Panc1 (cell line): ENCODE measurements at regions not wholly inside any gene's neighbourhood (a gene's known extent, or its start where the extent isn't known, plus 50 kb on each side); places are given as distances from the start of the nearest gene placed in this dataset.

ENCODE experiments used
- ATAC-seq: fragments of 200-7000 bp; cut with Tn5 transposase; 2 replicates; pipeline ENCODE4 v1.9.1; 2020; ENCODE audit warnings: mild to moderate bottlenecking, moderate library complexity
- BruUV-seq: library from RNA; stranded (reverse); fragments of 400-500 nt; replicated peaks from 2 replicates; lab custom pipeline; 2021; lab: Mats Ljungman, UMichigan
- CTCF ChIA-PET: fragments of 300-600 bp; sonication (Branson Sonifier 250); formaldehyde crosslinking; loops from one replicate; lab custom pipeline; 2022; ENCODE audit warnings: antibody characterized with exemption; lab: Charles Lee
- POLR2A ChIA-PET: fragments of 300-600 bp; sonication (Branson Sonifier 250); formaldehyde crosslinking; loops from one replicate; lab custom pipeline; 2022; ENCODE audit warnings: antibody characterized with exemption; lab: Charles Lee
- DNase-seq: peaks from one replicate; pipeline ENCODE4 v3.0.0-alpha.2; 2010; ENCODE audit warnings: low read depth, low spot score
- H3K27ac ChIP-seq: 2 replicates; pipeline ENCODE4 v1.5.1; 2011; ENCODE audit warnings: mild to moderate bottlenecking, low read length, inconsistent platforms
- H3K27me3 ChIP-seq: fragments of 200-500 bp; sonication (Bioruptor generic); 2 replicates; pipeline ENCODE4 v1.6.0; 2014; ENCODE audit warnings: low read length, inconsistent platforms; ENCODE audit not compliant: control insufficient read depth, insufficient read depth
- H3K36me3 ChIP-seq: fragments of 200-500 bp; sonication (Bioruptor generic); 2 replicates; pipeline ENCODE4 v1.5.1; 2014; ENCODE audit warnings: inconsistent platforms, mild to moderate bottlenecking, low read length, moderate library complexity; ENCODE audit not compliant: control insufficient read depth, insufficient read depth
- H3K4me1 ChIP-seq: 2 replicates; pipeline ENCODE4 v1.5.1; 2011; ENCODE audit warnings: inconsistent platforms, mild to moderate bottlenecking, low read length, moderate library complexity; ENCODE audit not compliant: control insufficient read depth, insufficient read depth
- H3K4me3 ChIP-seq, 2 experiments: 2 replicates each; pipeline ENCODE4 v1.5.1; 2011 to 2012; ENCODE audit warnings: low read depth in 2 of 2, low read length in 2 of 2, mild to moderate bottlenecking in 2 of 2, inconsistent platforms in 1 of 2, moderate library complexity in 1 of 2
- H3K9me3 ChIP-seq: fragments of 200-500 bp; sonication (Bioruptor generic); 2 replicates; pipeline ENCODE4 v1.5.1; 2014; ENCODE audit warnings: low read depth, mild to moderate bottlenecking, inconsistent platforms, low read length, moderate library complexity; ENCODE audit not compliant: control insufficient read depth, insufficient read depth
- POLR2AphosphoS5 ChIP-seq: IDR thresholded peaks from 2 replicates; pipeline ENCODE4 v1.6.1; 2012; ENCODE audit warnings: mild to moderate bottlenecking, low read depth, low read length, moderate library complexity
- REST ChIP-seq, 2 experiments: IDR thresholded peaks; 2 replicates each; pipeline ENCODE4 v1.6.1; 2011 to 2012; ENCODE audit warnings: low read depth in 2 of 2, control low read depth in 1 of 2, low read length in 1 of 2, mild to moderate bottlenecking in 1 of 2, moderate library complexity in 1 of 2; ENCODE audit not compliant: insufficient read depth in 1 of 2
- SIN3A ChIP-seq: IDR thresholded peaks from 2 replicates; pipeline ENCODE4 v1.6.1; 2012; ENCODE audit warnings: low read depth, mild to moderate bottlenecking, low read length, moderate library complexity, borderline replicate concordance; ENCODE audit not compliant: insufficient read depth
- TCF7L2 ChIP-seq: IDR thresholded peaks from 2 replicates; pipeline ENCODE4 v1.6.1; 2011; ENCODE audit warnings: mild to moderate bottlenecking, low read depth, low read length, inconsistent platforms
- in situ Hi-C: cut with HindIII; loops from 2 replicates; pipeline ENCODE4 v1.10.0; 2016; ENCODE audit warnings: low sequenced_read_pairs, low pct_unique_long_range_greater_than_20kb
- intact Hi-C: fragments of 100-400 bp; cut with micrococcal nuclease; formaldehyde crosslinking; loops from one replicate; pipeline ENCODE4 v1.10.0; 2022; ENCODE audit not compliant: unreplicated experiment
- TF ChIP-seq, protein P1 (sequence below): fragments of 450-650 bp; IDR thresholded peaks from 2 replicates; pipeline ENCODE4 v1.5.1; 2017; ENCODE audit warnings: mild to moderate bottlenecking

DNA sequence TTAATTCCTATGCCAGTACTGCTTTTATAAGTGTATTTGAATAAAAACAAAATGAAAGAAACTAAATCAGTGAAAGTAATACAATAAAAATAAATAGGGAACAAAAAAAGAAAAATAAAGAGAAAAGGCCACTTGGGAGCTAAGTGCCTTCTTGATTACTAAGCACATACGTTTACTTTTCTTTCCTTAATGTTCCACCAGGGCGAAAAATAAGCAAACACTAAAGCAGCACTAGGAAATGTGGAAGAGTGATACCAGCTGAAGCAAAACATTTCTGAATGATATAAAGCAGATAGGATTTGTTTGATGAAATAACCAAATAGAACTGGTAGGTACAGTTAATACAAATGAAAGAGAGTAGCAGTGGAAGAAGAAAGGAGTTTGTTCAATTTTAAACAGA, 132.8 kb upstream of the ZPLD1 start:
- H3K36me3 ChIP-seq: no peaks in the 10 kb centered on the region
- ChIA-PET POLR2A (no interaction called here), CTCF (no interaction called here)
- H3K4me3 ChIP-seq: no peak overlapping the region
- in situ Hi-C loops (no loop called here), intact Hi-C loops (no loop called here)
- ATAC-seq (no peak), DNase-seq (no peak)
- H3K9me3 ChIP-seq: no peaks in the 10 kb centered on the region
- no peaks in the 10 kb centered on the region for H3K4me1 ChIP-seq
- no TSS peak for BruUV-seq
- H3K27ac ChIP-seq: no peak overlapping the region
- TF ChIP-seq SIN3A (no peak), REST (IDR thresholded peaks at IDR 0.05; ENCODE audit: insufficient read depth in 1 of 2, low read depth in 2 of 2, low read length in 1 of 2) (no peak), POLR2AphosphoS5 (no peak), TCF7L2 (no peak)
- TF ChIP-seq, protein P1, sequence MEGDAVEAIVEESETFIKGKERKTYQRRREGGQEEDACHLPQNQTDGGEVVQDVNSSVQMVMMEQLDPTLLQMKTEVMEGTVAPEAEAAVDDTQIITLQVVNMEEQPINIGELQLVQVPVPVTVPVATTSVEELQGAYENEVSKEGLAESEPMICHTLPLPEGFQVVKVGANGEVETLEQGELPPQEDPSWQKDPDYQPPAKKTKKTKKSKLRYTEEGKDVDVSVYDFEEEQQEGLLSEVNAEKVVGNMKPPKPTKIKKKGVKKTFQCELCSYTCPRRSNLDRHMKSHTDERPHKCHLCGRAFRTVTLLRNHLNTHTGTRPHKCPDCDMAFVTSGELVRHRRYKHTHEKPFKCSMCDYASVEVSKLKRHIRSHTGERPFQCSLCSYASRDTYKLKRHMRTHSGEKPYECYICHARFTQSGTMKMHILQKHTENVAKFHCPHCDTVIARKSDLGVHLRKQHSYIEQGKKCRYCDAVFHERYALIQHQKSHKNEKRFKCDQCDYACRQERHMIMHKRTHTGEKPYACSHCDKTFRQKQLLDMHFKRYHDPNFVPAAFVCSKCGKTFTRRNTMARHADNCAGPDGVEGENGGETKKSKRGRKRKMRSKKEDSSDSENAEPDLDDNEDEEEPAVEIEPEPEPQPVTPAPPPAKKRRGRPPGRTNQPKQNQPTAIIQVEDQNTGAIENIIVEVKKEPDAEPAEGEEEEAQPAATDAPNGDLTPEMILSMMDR: no peak
- no peaks in the 10 kb centered on the region for H3K27me3 ChIP-seq

DNA sequence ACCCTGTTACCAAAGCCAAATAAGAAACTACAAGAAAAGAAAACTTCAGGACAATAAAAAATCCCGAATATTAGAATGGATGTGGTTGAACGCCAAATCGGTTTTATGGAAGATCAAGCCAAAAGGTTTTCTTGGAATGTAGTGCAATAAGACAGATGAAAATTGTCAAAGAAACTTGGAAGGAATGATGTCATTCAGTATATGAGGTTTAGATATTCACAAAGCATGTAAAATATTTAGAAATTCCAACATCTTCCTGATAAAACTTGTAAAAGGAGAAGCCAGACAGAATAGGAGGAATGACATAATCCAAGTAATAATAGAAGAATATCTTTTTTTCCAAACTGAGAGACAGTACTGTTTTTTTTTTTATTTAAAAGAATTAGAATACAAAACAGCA, 130.3 kb upstream of the ZPLD1 start:
- Histone ChIP-seq H3K9me3 (no peaks in the 10 kb centered on the region), H3K36me3 (no peaks in the 10 kb centered on the region), H3K4me1 (no peaks in the 10 kb centered on the region), H3K27me3 (no peaks in the 10 kb centered on the region), H3K27ac (no peak overlapping the region), H3K4me3 (no peak overlapping the region)
- ChIA-PET POLR2A (no interaction called here), CTCF (no interaction called here)
- DNase-seq: no peak
- ATAC-seq: no peak
- in situ Hi-C loops (no loop called here), intact Hi-C loops (no loop called here)
- no TSS peak for BruUV-seq
- TF ChIP-seq TCF7L2: no peak
- TF ChIP-seq POLR2AphosphoS5: no peak
- TF ChIP-seq, protein P1: no peak
- no peak for TF ChIP-seq REST (IDR thresholded peaks at IDR 0.05; ENCODE audit: insufficient read depth in 1 of 2, low read depth in 2 of 2, low read length in 1 of 2)
- no peak for TF ChIP-seq SIN3A
